ENCODE measurements at regions not wholly inside any gene's neighbourhood (a gene's known extent, or its start where the extent isn't known, plus 50 kb on each side); places are given as distances from the start of the nearest gene placed in this dataset.

DNA sequence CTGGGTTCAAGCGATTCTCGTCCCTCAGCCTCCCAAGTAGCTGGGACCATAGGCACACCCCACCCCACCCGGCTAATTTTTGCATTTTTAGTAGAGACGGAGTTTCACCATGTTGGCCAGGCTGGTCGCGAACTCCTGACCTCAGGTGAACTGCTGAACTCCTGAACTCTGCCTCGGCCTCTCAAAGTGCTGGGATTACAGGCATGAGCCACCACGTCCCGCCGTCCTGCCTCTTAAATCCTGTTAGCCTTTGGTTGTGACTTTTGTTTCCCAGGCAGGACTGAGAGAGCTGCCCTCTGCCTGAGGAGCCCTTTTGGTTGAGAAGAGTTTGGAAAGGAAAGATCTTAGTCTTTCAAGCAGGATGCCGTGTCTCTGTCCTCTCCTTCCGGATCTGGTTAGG, 59.3 kb upstream of the C1orf174 start:
- TF ChIP-seq EP300 (IDR thresholded peaks at IDR 0.05; ENCODE audit: borderline replicate concordance) (no peak), YY1 (IDR thresholded peaks at IDR 0.05; ENCODE audit: low read depth) (no peak), NFIC (IDR thresholded peaks at IDR 0.05) (no peak), REST (IDR thresholded peaks at IDR 0.05; ENCODE audit: low read depth) (no peak), CEBPB (IDR thresholded peaks at IDR 0.05) (no peak), FOXM1 (IDR thresholded peaks at IDR 0.05; ENCODE audit: borderline replicate concordance, low read depth) (no peak), RAD21 (IDR thresholded peaks at IDR 0.05; ENCODE audit: low read depth) (no peak), ZBTB7A (IDR thresholded peaks at IDR 0.05; ENCODE audit: low read depth) (no peak)
- TF ChIP-seq, protein P1, sequence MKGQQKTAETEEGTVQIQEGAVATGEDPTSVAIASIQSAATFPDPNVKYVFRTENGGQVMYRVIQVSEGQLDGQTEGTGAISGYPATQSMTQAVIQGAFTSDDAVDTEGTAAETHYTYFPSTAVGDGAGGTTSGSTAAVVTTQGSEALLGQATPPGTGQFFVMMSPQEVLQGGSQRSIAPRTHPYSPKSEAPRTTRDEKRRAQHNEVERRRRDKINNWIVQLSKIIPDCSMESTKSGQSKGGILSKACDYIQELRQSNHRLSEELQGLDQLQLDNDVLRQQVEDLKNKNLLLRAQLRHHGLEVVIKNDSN (IDR thresholded peaks at IDR 0.05): no peak

Measured in Ishikawa (cell line).